ENCODE measurements at regions not wholly inside any gene's neighbourhood (a gene's known extent, or its start where the extent isn't known, plus 50 kb on each side); places are given as distances from the start of the nearest gene placed in this dataset.
"Not testable (repeated sequence)": the region's sequence is repeated elsewhere in the genome, so short reads cannot be mapped to it uniquely, and the experiment has no call there.

- no peak for DNase-seq (ENCODE audit: low read depth in 2 of 3, low spot score in 2 of 3)
Measured at GRCh38 chr2:67614454-67614853, 217.3 kb downstream of the ETAA1 start.

GRCh38 chr2:67616749-67617148 is 219.6 kb downstream of the ETAA1 start:
- peak in 2 of 3 donors; percentile 43 to 89 for DNase-seq (ENCODE audit: low read depth in 2 of 3, low spot score in 2 of 3)

- no peak for DNase-seq (ENCODE audit: low read depth in 2 of 3, low spot score in 2 of 3)
Measured at GRCh38 chr2:67619204-67619603, 222.1 kb downstream of the ETAA1 start.

GRCh38 chr2:67623741-67624140 is 226.6 kb downstream of the ETAA1 start:
- DNase-seq (ENCODE audit: low read depth in 2 of 3, low spot score in 2 of 3): not testable (repeated sequence)

- no peak for DNase-seq (ENCODE audit: low read depth in 2 of 3, low spot score in 2 of 3)
Measured at GRCh38 chr2:67625178-67625577, 228.0 kb downstream of the ETAA1 start.

GRCh38 chr2:67625690-67626475 is 228.8 kb downstream of the ETAA1 start:
- DNase-seq (ENCODE audit: low read depth in 2 of 3, low spot score in 2 of 3): no peak

- no peak for DNase-seq (ENCODE audit: low read depth in 2 of 3, low spot score in 2 of 3)
Measured at GRCh38 chr2:67626656-67627055, 229.5 kb downstream of the ETAA1 start.

- DNase-seq (ENCODE audit: low read depth in 2 of 3, low spot score in 2 of 3): no peak
Measured at GRCh38 chr2:67627456-67628207, 230.5 kb downstream of the ETAA1 start.

- DNase-seq (ENCODE audit: low read depth in 2 of 3, low spot score in 2 of 3): no peak
Measured at GRCh38 chr2:67628892-67629291, 231.8 kb downstream of the ETAA1 start.

GRCh38 chr2:67631483-67631882 is 234.3 kb downstream of the ETAA1 start:
- peak in 2 of 3 donors; percentile 31 to 88 for DNase-seq (ENCODE audit: low read depth in 2 of 3, low spot score in 2 of 3)

GRCh38 chr2:67633212-67633856 is 236.2 kb downstream of the ETAA1 start:
- DNase-seq (ENCODE audit: low read depth in 2 of 3, low spot score in 2 of 3): no peak

GRCh38 chr2:67638146-67638545 is 241.0 kb downstream of the ETAA1 start:
- no peak for DNase-seq (ENCODE audit: low read depth in 2 of 3, low spot score in 2 of 3)

- DNase-seq (ENCODE audit: low read depth in 2 of 3, low spot score in 2 of 3): no peak
Measured at GRCh38 chr2:67641312-67642045, 244.3 kb downstream of the ETAA1 start.

GRCh38 chr2:67642046-67642382 is 244.9 kb downstream of the ETAA1 start:
- no peak for DNase-seq (ENCODE audit: low read depth in 2 of 3, low spot score in 2 of 3)

- DNase-seq (ENCODE audit: low read depth in 2 of 3, low spot score in 2 of 3): no peak
Measured at GRCh38 chr2:67642961-67643360, 245.8 kb downstream of the ETAA1 start.

GRCh38 chr2:67645280-67646138 is 248.4 kb downstream of the ETAA1 start:
- peak in 1 of 3 donors; percentile 12 for DNase-seq (ENCODE audit: low read depth in 2 of 3, low spot score in 2 of 3)

GRCh38 chr2:67646714-67647333 is 249.7 kb downstream of the ETAA1 start:
- DNase-seq (ENCODE audit: low read depth in 2 of 3, low spot score in 2 of 3): peak in 1 of 3 donors; percentile 31

- DNase-seq (ENCODE audit: low read depth in 2 of 3, low spot score in 2 of 3): no peak
Measured at GRCh38 chr2:67649331-67650261, 252.5 kb downstream of the ETAA1 start.

Data from hematopoietic multipotent progenitor cell (in vitro differentiated cells).